GM23338 (cell line): ENCODE measurements at regions not wholly inside any gene's neighbourhood (a gene's known extent, or its start where the extent isn't known, plus 50 kb on each side); places are given as distances from the start of the nearest gene placed in this dataset.

Source experiments
- ATAC-seq: fragments of 200-7000 bp; cut with Tn5 transposase; 3 replicates; pipeline ENCODE4 v1.9.1; 2020
- DNase-seq: peaks from one replicate; pipeline ENCODE4 v3.0.0-alpha.2; 2015; ENCODE audit warnings: low spot score
- H2AFZ ChIP-seq: fragments of 200-600 bp; sonication (generic); 2 replicates; pipeline ENCODE4 v1.8.0; 2016; ENCODE audit warnings: antibody characterized with exemption, mild to moderate bottlenecking, moderate library complexity
- H3F3A ChIP-seq: fragments of 200-600 bp; sonication (generic); replicated peaks from 2 replicates; pipeline ENCODE4 v1.8.0; 2017; ENCODE audit warnings: antibody characterized with exemption, mixed run types, low read depth
- H3K27ac ChIP-seq: fragments of 200-600 bp; sonication (generic); 2 replicates; pipeline ENCODE4 v1.6.1; 2016; ENCODE audit warnings: low read depth
- H3K27me3 ChIP-seq: fragments of 200-600 bp; sonication (generic); 2 replicates; pipeline ENCODE4 v1.8.0; 2016; ENCODE audit warnings: mild to moderate bottlenecking, mixed run types, moderate library complexity; ENCODE audit not compliant: insufficient read depth
- H3K36me3 ChIP-seq: fragments of 200-600 bp; sonication (generic); 2 replicates; pipeline ENCODE4 v1.8.0; 2016; ENCODE audit warnings: mild to moderate bottlenecking; ENCODE audit not compliant: insufficient read depth
- H3K4me1 ChIP-seq: fragments of 200-600 bp; sonication (generic); 2 replicates; pipeline ENCODE4 v1.8.0; 2016; ENCODE audit warnings: mild to moderate bottlenecking, moderate library complexity; ENCODE audit not compliant: insufficient read depth
- H3K4me2 ChIP-seq: fragments of 200-600 bp; sonication (generic); 2 replicates; pipeline ENCODE4 v1.7.1; 2017; ENCODE audit warnings: mixed run types
- H3K4me3 ChIP-seq: fragments of 200-600 bp; sonication (generic); 2 replicates; pipeline ENCODE4 v1.6.1; 2016; ENCODE audit warnings: mixed run types
- H3K79me2 ChIP-seq: fragments of 200-600 bp; sonication (generic); replicated peaks from 2 replicates; pipeline ENCODE4 v1.8.0; 2017; ENCODE audit warnings: mild to moderate bottlenecking; ENCODE audit not compliant: insufficient read depth
- H3K9me2 ChIP-seq: fragments of 200-600 bp; sonication (generic); 2 replicates; pipeline ENCODE4 v1.8.0; 2017; ENCODE audit not compliant: insufficient read depth
- H4K20me1 ChIP-seq: fragments of 200-600 bp; sonication (generic); replicated peaks from 2 replicates; pipeline ENCODE4 v1.8.0; 2017; ENCODE audit warnings: mild to moderate bottlenecking; ENCODE audit not compliant: insufficient read depth
- H3K27ac Mint-ChIP-seq: 2 replicates; pipeline ENCODE4 v1.8.0; 2020; ENCODE audit warnings: inconsistent platforms, mild to moderate bottlenecking, moderate library complexity, mixed read lengths
- H3K27me3 Mint-ChIP-seq: 3 replicates; pipeline ENCODE4 v1.8.0; 2022; ENCODE audit warnings: low read depth, mild to moderate bottlenecking, moderate library complexity, mixed read lengths, inconsistent platforms; ENCODE audit not compliant: insufficient read depth, poor library complexity
- H3K36me3 Mint-ChIP-seq: 3 replicates; pipeline ENCODE4 v1.8.0; 2021; ENCODE audit warnings: low read depth, mild to moderate bottlenecking, inconsistent platforms, moderate library complexity, mixed read lengths
- H3K4me1 Mint-ChIP-seq: 3 replicates; pipeline ENCODE4 v1.8.0; 2020; ENCODE audit warnings: mild to moderate bottlenecking, inconsistent platforms, mixed read lengths
- H3K4me3 Mint-ChIP-seq: 3 replicates; pipeline ENCODE4 v1.8.0; 2021; ENCODE audit warnings: moderate library complexity, mild to moderate bottlenecking, inconsistent platforms, mixed read lengths
- H3K9me3 Mint-ChIP-seq: 3 replicates; pipeline ENCODE4 v1.8.0; 2020; ENCODE audit warnings: moderate library complexity, mild to moderate bottlenecking, inconsistent platforms, mixed read lengths
- CREB1 ChIP-seq: fragments of 250-450 bp; sonication (Bioruptor Pico); IDR thresholded peaks from 2 replicates; pipeline ENCODE4 v1.5.0; 2020; ENCODE audit warnings: low read depth, mild to moderate bottlenecking, moderate library complexity
- EZH2 ChIP-seq: fragments of 200-600 bp; sonication (generic); IDR thresholded peaks from one replicate; pipeline ENCODE4 v1.8.0; 2017; ENCODE audit warnings: antibody characterized with exemption, mild to moderate bottlenecking, low read depth; ENCODE audit not compliant: unreplicated experiment
- EZH2phosphoT487 ChIP-seq: fragments of 200-600 bp; sonication (generic); IDR thresholded peaks from one replicate; pipeline ENCODE4 v1.8.1; 2018; ENCODE audit warnings: antibody characterized with exemption; ENCODE audit not compliant: unreplicated experiment
- JUNB ChIP-seq: IDR thresholded peaks from one replicate; pipeline ENCODE4 v1.6.1; 2016; ENCODE audit warnings: antibody characterized with exemption; ENCODE audit not compliant: unreplicated experiment
- NANOG ChIP-seq: IDR thresholded peaks from 2 replicates; pipeline ENCODE4 v1.6.1; 2016; ENCODE audit warnings: antibody characterized with exemption, borderline replicate concordance
- POLR2AphosphoS5 ChIP-seq: IDR thresholded peaks from 2 replicates; pipeline ENCODE4 v1.6.1; 2016; ENCODE audit warnings: antibody characterized with exemption, low read depth
- STAT1 ChIP-seq: IDR thresholded peaks from one replicate; pipeline ENCODE4 v1.6.1; 2016; ENCODE audit warnings: antibody characterized with exemption; ENCODE audit not compliant: unreplicated experiment
- ZNF331 ChIP-seq: fragments of 250-450 bp; sonication (Bioruptor Pico); IDR thresholded peaks from 2 replicates; pipeline ENCODE4 v1.5.0; 2020; ENCODE audit warnings: low read depth, mild to moderate bottlenecking, moderate library complexity
- TF ChIP-seq, protein P1 (sequence below): IDR thresholded peaks from one replicate; pipeline ENCODE4 v1.6.1; 2018; ENCODE audit warnings: antibody characterized with exemption; ENCODE audit not compliant: unreplicated experiment
- TF ChIP-seq, protein P2 (sequence below): fragments of 250-450 bp; sonication (Bioruptor Pico); IDR thresholded peaks from 2 replicates; pipeline ENCODE4 v1.5.0; 2020; ENCODE audit warnings: mild to moderate bottlenecking, moderate library complexity

DNA sequence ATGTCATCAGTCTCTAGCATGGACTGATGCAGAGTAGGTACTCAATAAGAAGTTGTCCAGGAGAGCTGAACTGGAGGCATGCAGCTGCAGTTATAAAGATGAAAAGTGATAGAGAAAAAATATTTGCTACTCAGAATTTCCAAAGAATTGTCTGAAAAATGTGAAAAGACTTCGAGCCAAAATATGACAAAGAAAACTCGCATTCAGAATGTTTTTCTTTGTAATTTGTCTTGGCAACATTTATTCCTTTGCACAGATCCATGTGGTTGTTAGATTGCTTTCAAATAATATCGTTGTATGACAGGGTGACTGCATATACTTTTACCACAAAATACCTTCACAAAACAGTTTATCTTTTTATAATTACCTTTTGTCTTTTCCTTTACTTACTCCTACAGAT lies 128.0 kb upstream of the SLC4A4 start (continued):
- no peak for TF ChIP-seq STAT1
- no peak for TF ChIP-seq NANOG
- no peak for TF ChIP-seq JUNB
- TF ChIP-seq, protein P1, sequence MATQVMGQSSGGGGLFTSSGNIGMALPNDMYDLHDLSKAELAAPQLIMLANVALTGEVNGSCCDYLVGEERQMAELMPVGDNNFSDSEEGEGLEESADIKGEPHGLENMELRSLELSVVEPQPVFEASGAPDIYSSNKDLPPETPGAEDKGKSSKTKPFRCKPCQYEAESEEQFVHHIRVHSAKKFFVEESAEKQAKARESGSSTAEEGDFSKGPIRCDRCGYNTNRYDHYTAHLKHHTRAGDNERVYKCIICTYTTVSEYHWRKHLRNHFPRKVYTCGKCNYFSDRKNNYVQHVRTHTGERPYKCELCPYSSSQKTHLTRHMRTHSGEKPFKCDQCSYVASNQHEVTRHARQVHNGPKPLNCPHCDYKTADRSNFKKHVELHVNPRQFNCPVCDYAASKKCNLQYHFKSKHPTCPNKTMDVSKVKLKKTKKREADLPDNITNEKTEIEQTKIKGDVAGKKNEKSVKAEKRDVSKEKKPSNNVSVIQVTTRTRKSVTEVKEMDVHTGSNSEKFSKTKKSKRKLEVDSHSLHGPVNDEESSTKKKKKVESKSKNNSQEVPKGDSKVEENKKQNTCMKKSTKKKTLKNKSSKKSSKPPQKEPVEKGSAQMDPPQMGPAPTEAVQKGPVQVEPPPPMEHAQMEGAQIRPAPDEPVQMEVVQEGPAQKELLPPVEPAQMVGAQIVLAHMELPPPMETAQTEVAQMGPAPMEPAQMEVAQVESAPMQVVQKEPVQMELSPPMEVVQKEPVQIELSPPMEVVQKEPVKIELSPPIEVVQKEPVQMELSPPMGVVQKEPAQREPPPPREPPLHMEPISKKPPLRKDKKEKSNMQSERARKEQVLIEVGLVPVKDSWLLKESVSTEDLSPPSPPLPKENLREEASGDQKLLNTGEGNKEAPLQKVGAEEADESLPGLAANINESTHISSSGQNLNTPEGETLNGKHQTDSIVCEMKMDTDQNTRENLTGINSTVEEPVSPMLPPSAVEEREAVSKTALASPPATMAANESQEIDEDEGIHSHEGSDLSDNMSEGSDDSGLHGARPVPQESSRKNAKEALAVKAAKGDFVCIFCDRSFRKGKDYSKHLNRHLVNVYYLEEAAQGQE: no peak
- TF ChIP-seq ZNF331 (CRISPR knock-in tag): no peak
- TF ChIP-seq POLR2AphosphoS5: no peak

DNA sequence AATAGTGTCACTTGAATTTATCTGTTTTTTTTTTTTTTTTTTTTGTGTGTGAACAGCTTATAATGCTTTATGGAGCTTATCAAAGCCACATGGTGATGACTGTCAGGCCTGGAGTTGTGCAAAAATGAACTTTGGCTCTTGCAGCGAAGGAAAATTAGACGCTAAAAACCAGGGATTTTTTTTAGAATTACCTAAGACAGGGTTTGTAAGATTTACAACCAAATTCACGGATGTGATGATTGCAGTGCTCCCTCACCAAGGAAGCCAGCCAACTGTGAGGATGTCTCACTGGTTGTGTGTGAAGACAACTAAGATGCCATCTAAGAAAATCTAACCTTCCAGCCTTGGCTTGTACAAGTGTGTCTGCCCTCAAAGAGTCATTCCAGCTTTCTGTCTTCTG lies 127.1 kb upstream of the SLC4A4 start:
- Mint-ChIP-seq H3K9me3 (no peaks in the 10 kb centered on the region), H3K36me3 (no peaks in the 10 kb centered on the region), H3K4me1 (no peaks in the 10 kb centered on the region), H3K27me3 (peaks cover 2% of the 10 kb centered on the region), H3K27ac (no peak overlapping the region), H3K4me3 (no peak overlapping the region)
- no peak for DNase-seq
- Histone ChIP-seq H2AFZ (no peak overlapping the region), H3K27me3 (no peaks in the 10 kb centered on the region), H3K36me3 (no peaks in the 10 kb centered on the region), H3K4me2 (no peak overlapping the region), H3K9me2 (no peaks in the 10 kb centered on the region), H3F3A (no peaks in the 10 kb centered on the region), H4K20me1 (no peaks in the 10 kb centered on the region), H3K4me3 (no peak overlapping the region), H3K79me2 (no peaks in the 10 kb centered on the region), H3K4me1 (no peaks in the 10 kb centered on the region), H3K27ac (no peak overlapping the region)
- TF ChIP-seq EZH2phosphoT487 (no peak), EZH2 (no peak), STAT1 (no peak), NANOG (no peak), CREB1 (CRISPR knock-in tag) (no peak), ZNF331 (CRISPR knock-in tag) (no peak)
- TF ChIP-seq, protein P2, sequence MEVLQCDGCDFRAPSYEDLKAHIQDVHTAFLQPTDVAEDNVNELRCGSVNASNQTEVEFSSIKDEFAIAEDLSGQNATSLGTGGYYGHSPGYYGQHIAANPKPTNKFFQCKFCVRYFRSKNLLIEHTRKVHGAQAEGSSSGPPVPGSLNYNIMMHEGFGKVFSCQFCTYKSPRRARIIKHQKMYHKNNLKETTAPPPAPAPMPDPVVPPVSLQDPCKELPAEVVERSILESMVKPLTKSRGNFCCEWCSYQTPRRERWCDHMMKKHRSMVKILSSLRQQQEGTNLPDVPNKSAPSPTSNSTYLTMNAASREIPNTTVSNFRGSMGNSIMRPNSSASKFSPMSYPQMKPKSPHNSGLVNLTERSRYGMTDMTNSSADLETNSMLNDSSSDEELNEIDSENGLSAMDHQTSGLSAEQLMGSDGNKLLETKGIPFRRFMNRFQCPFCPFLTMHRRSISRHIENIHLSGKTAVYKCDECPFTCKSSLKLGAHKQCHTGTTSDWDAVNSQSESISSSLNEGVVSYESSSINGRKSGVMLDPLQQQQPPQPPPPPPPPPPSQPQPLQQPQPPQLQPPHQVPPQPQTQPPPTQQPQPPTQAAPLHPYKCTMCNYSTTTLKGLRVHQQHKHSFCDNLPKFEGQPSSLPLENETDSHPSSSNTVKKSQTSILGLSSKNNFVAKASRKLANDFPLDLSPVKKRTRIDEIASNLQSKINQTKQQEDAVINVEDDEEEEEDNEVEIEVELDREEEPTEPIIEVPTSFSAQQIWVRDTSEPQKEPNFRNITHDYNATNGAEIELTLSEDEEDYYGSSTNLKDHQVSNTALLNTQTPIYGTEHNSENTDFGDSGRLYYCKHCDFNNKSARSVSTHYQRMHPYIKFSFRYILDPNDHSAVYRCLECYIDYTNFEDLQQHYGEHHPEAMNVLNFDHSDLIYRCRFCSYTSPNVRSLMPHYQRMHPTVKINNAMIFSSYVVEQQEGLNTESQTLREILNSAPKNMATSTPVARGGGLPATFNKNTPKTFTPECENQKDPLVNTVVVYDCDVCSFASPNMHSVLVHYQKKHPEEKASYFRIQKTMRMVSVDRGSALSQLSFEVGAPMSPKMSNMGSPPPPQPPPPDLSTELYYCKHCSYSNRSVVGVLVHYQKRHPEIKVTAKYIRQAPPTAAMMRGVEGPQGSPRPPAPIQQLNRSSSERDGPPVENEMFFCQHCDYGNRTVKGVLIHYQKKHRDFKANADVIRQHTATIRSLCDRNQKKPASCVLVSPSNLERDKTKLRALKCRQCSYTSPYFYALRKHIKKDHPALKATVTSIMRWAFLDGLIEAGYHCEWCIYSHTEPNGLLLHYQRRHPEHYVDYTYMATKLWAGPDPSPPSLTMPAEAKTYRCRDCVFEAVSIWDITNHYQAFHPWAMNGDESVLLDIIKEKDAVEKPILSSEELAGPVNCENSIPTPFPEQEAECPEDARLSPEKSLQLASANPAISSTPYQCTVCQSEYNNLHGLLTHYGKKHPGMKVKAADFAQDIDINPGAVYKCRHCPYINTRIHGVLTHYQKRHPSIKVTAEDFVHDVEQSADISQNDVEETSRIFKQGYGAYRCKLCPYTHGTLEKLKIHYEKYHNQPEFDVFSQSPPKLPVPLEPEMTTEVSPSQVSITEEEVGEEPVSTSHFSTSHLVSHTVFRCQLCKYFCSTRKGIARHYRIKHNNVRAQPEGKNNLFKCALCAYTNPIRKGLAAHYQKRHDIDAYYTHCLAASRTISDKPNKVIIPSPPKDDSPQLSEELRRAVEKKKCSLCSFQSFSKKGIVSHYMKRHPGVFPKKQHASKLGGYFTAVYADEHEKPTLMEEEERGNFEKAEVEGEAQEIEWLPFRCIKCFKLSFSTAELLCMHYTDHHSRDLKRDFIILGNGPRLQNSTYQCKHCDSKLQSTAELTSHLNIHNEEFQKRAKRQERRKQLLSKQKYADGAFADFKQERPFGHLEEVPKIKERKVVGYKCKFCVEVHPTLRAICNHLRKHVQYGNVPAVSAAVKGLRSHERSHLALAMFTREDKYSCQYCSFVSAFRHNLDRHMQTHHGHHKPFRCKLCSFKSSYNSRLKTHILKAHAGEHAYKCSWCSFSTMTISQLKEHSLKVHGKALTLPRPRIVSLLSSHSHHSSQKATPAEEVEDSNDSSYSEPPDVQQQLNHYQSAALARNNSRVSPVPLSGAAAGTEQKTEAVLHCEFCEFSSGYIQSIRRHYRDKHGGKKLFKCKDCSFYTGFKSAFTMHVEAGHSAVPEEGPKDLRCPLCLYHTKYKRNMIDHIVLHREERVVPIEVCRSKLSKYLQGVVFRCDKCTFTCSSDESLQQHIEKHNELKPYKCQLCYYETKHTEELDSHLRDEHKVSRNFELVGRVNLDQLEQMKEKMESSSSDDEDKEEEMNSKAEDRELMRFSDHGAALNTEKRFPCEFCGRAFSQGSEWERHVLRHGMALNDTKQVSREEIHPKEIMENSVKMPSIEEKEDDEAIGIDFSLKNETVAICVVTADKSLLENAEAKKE (CRISPR knock-in tag): no peak
- ATAC-seq: no peak
